Embryonic facial prominence (tissue), 1 donor: ENCODE measurements at regions not wholly inside any gene's neighbourhood (a gene's known extent, or its start where the extent isn't known, plus 50 kb on each side); places are given as distances from the start of the nearest gene placed in this dataset.

Experiments
- DNase-seq: peaks from one replicate; pipeline ENCODE4 v3.0.0-alpha.2; 2016; ENCODE audit errors: extremely low spot score

- DNase-seq = no peak
Measured at GRCh38 chr5:33153372-33153771, 287.4 kb upstream of the TARS1 start.

GRCh38 chr5:33153831-33154230 is 286.9 kb upstream of the TARS1 start:
- DNase-seq = no peak

- DNase-seq = no peak
Measured at GRCh38 chr5:33160871-33161270, 279.9 kb upstream of the TARS1 start.

- DNase-seq = no peak
Measured at GRCh38 chr5:33161421-33161820, 279.3 kb upstream of the TARS1 start.

- DNase-seq = no peak
Measured at GRCh38 chr5:33162057-33162456, 278.7 kb upstream of the TARS1 start.

GRCh38 chr5:33166522-33166921 is 274.2 kb upstream of the TARS1 start:
- DNase-seq = no peak

- no peak for DNase-seq
Measured at GRCh38 chr5:33166948-33167347, 273.8 kb upstream of the TARS1 start.

- DNase-seq = no peak
Measured at GRCh38 chr5:33167541-33167940, 273.2 kb upstream of the TARS1 start.

- DNase-seq = no peak
Measured at GRCh38 chr5:33170411-33170810, 270.4 kb upstream of the TARS1 start.

GRCh38 chr5:33174383-33174782 is 266.4 kb upstream of the TARS1 start:
- no peak for DNase-seq

GRCh38 chr5:33179301-33179700 is 261.5 kb upstream of the TARS1 start:
- DNase-seq = no peak

GRCh38 chr5:33180900-33181299 is 259.9 kb upstream of the TARS1 start:
- no peak for DNase-seq

GRCh38 chr5:33182986-33183385 is 257.8 kb upstream of the TARS1 start:
- DNase-seq = no peak

GRCh38 chr5:33184367-33184766 is 256.4 kb upstream of the TARS1 start:
- no peak for DNase-seq

GRCh38 chr5:33188089-33188488 is 252.7 kb upstream of the TARS1 start:
- DNase-seq = no peak

GRCh38 chr5:33194914-33195313 is 245.9 kb upstream of the TARS1 start:
- no peak for DNase-seq

GRCh38 chr5:33195431-33196165 is 245.2 kb upstream of the TARS1 start:
- no peak for DNase-seq

GRCh38 chr5:33198836-33199235 is 241.9 kb upstream of the TARS1 start:
- DNase-seq = no peak

- DNase-seq = no peak
Measured at GRCh38 chr5:33203931-33204330, 236.8 kb upstream of the TARS1 start.

GRCh38 chr5:33205079-33205478 is 235.7 kb upstream of the TARS1 start:
- no peak for DNase-seq

GRCh38 chr5:33205727-33206410 is 234.9 kb upstream of the TARS1 start:
- no peak for DNase-seq

GRCh38 chr5:33206962-33207506 is 233.7 kb upstream of the TARS1 start:
- no peak for DNase-seq

- DNase-seq = no peak
Measured at GRCh38 chr5:33209252-33209651, 231.5 kb upstream of the TARS1 start.
